Iris pigment epithelial cell (primary cell): ENCODE measurements at regions not wholly inside any gene's neighbourhood (a gene's known extent, or its start where the extent isn't known, plus 50 kb on each side); places are given as distances from the start of the nearest gene placed in this dataset.
"Not testable (repeated sequence)": the region's sequence is repeated elsewhere in the genome, so short reads cannot be mapped to it uniquely, and the experiment has no call there.

ENCODE experiments used
- DNase-seq: peaks from one replicate; pipeline ENCODE4 v3.0.0-alpha.2; 2011; ENCODE audit warnings: low read depth

DNA sequence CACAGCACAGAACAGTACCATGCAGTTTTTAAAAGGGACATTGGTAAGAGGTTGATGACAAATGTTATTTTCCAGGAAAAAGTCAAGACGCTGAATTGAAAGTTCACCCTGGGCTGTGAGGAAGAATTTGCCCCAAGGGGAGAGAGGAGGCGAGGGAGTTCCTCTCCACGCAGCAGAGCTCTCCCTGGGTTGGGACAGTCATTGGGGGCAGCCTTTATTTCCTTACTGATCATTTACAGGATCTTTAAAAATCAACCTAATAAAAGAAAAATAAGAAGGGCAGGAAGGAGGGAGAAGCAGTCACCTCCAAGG is 49.9 kb upstream of the WNT7B start:
- no peak for DNase-seq

DNA sequence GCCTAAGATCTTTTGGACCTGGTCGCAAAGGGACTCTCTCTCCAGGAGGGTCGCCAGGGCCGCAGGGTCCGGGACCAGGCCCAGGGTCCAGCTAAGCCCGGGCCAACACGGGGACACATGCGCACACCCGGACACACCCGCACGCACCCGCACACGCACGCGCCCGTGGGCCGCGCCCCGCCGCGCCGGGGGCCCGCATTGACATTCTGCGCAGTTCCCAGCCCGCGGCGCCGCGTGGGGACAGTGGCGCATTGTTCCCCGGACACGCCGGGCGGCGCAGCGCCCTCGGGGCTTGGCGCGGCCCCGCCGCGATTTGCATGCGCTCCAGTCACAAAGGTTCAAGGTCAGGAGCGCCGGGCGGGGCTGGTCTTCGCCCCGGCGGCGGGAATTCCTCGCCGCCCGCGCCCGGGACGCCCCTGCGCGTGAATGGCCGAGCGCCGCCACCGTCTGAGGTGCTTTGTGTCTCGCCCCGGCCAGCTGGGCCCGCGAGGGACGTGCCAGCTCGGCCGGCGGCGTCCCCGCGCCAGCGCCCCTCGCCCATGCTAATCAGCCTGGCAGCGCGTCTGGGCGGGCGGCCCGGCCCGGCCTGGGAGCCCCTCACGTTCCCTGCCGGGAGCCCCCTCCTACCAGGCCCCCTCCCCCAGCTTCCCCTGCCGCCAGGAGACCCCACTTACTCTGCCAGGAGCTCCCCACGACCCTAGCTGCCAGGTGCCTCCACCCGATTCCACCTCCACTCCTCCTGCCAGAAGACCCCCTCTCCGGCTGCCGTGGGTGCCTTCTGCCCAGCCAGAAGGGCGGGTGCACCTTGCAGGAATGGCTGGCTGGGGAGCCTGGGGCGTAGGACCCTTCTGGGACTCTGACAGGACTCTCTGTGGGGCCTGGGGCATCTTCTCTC is 50.5 kb upstream of the WNT7B start:
- no peak for DNase-seq

DNA sequence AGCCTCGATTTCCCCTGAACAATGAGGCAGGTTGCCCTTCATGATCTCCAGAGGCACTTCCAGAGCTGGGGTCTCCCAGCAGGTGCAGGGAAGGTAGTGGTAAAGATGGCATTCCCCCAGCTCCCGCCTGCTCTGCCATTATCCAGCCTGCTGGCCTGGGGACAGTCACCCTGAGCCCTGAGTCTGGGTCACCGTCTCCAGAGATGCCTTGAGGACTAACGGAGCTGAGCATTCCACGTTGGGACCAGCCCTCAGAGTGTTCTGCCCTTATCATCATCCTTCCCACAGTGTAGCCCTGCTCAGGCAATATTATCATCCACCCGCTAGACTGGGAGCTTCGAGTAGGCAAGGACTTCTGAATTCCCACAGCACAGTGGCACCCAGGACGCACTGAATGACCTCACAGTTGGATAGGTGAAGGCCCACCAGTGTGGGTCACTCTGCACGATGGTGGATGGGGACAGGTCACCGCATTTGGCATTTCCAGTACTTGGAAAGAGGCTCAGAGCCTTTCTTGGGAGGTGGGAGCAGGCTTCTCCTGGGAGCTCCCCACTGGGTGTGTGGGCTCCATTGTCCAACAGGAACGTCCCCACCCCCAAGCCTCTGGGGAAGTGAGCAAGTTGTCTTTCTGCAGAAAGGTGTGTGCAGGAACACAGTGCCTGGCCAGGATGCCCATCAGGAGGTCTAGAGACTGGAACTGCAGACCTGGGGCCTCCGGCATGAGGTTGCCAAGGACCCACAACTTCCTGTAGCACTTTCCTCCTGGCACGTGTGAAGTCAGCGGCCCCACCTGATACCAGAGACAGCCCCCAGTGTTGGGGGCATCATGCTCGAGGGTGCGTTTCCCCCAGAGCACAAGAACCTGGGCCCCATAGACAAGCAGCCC is 51.4 kb upstream of the WNT7B start:
- no peak for DNase-seq

DNA sequence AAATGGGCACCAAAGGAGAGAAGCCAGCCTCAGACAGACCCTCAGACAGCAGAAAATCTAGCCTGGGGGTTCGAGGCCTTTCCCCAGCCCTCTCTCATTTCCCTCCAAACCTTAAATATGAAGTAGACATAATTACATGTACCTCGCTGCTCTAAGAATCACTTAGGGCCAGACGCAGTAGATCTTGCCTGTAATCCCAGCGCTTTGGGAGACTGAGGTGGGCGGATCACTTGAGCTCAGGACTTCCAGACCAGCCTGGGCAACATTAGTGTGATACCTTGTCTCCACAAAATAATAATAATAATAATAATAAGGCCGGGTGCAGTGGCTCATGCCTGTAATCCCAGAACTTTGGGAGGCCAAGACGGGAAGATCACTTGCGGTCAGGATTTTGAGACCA is 52.1 kb upstream of the WNT7B start:
- no peak for DNase-seq

DNA sequence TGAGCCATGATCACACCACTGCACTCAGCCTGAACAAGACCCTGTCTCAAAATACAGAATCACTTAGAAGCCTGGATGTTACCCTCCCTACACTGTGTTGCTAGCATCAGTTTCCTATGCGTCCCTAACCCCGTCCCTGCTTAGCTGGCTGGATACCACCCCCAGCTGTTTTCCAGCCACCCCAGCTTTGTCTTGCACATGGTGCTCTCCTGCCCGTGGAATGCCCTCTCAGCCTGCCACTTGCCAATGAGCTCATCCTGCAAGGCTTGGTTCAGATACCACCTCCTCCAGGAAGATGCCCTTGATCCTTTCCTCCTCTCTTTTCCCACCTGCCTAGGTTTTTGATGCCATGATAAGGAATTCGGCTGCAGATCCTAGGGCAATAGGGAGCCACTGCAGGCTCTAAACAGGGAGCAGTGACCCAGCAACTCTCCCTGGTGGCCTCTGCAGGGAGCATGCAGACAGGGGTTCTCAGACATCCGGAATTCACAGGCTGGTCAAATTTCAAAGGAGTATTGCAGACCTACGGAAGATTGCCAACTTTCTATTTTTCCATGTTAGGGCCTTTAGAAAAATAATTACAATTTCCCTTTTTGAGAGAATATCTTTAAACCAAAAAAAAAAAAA is 52.7 kb upstream of the WNT7B start:
- no peak for DNase-seq

DNA sequence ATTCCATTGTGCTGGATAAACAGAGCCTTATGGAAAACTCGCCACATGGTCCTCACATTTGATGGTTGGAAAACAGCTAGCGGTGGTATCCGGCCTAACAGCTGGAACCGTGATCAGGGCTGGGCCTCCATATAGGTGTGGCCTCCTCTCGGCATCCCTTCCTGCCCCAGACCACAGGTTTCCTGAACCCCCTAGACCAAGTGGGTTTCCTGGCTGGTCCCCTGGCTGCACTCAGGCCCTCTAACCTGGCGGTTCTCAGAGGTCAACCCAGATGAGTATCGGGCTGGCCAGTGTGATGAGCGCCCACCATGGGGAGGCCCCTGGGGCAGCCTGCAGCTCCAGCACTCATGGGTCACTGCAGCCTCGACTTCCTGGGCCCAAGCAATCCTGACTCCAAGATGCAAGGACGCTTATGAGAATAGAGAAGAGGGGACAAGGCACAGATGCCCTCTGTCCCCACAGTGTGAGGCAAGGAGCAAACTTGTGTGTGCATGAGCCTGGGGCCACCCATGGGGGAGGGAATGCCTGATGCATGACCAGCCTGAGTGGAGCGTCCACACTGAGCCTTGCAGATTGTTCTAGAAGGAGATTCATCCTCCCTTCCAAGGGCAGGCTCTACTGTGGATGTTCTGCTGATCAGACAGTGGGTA is 53.4 kb upstream of the WNT7B start:
- DNase-seq, result no peak

DNA sequence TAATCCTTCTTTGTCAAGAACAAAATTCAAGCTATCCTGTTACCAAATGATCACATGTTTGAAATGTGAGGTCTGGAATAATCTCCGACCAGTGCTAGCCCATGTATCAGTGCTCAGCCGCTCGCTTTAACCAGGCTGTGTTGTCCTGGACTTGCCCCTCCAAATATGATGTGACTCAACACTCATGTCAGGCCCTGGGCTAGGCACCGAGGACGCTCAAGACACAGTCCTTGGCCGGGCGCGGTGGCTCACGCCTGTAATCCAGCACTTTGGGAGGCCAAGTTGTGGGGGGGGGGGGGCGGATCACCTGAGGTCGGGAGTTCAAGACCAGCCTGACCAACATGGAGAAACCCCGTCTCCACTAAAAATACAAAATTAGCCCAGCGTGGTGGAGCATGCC is 54.1 kb upstream of the WNT7B start:
- DNase-seq, result no peak

DNA sequence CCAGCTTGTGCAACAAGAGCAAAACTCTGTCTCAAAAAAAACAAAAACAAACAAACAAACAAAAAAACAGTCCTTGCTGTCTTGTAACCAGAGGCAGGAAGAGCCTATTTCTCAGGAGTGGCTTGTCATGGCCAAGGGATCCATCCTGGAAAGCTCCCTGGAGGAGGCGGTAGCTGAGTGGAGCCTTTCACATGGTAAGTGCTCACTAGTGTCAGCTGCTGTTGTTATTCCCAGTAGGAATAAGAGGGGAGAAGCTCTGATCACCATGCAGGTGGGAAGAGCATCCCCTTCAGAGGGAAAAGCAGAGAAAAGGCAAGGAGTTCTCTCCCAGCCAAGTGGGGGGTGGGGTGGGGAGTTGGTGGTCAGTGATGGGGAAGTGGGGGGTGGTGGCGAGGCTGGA is 54.6 kb upstream of the WNT7B start:
- no peak for DNase-seq

DNA sequence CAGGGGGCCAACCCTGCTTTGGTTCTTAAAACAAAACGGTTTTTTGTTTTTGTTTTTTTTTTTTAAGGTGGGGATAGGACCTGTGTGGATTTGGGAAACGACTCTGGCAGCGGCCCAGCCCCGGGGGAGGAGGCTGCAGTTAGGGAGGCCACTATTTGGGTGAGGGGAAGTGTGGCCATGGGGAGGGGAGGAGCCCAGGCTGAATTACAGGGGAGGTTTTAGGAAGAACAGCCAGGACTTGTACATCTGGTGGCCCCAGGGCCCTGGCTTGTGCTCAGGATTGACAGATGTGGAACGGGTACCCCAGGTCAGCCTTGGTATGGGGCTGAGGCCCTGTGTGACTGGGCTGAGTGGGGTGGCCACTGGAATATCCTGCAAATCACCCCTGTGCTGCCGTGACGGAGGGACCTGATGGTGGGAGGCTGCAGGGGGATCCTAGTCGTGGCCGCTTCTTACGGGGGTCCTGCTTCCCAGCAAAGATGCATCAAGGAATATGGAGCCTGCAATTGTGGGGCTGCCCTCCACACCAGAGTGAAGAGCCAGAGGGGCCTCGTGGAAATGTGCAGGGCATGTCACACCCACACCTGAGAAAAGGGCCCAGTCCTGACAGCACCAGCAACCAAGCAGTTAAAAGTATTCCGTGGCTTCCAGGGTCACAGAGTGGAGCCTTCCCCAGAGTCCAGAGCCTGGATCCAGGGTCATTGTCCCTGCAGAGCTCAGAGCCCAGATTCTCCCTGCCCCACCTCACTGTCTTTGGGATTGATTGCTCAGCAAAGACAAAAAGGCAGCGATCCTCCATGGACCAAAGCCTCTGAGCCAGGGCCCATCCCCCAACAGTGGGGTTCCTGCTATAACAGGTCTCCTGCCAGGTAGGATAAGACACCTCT is 55.2 kb upstream of the WNT7B start:
- no peak for DNase-seq

DNA sequence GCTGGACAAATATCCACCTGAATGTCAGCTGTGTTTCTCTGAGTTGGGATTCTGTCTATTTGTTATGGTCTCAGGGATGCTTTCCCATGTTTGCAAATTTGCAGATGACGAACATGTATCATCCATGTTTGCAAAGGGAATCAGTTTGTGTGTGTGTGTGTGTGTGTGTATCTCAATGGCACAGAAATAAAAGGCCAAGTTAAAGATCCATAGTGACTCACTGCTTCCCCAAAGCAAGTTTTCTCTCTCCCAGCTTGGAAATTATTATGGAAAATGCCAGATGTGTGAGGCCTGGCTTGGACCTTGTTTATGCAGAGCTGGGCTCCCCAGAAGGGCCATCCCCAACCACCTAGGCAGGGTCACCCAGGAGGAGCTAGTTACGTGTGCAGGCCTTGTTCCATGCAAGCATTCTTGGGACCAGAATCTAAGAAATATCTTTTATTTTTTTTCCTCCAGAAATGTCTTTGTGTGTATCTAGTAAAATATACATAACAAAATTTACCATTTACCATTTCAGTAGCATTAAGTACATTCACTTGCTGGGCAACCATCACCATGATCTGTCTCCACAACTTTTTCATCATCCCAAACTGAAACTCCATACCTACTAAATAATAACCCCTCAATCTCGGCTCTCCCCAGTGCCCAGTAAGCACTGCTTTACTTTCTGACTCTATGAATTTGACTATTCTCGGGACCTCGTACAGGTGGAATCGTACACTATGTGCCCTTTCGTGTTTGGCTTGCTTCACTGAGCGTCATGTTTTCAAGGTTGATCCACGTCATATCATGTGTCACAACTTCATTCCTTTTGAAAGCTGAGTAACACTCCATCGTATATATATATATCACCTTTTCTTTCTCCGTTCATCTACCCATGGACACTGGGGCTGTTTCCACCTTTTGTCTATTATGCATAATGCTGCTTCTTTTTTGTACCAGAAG is 56.6 kb upstream of the WNT7B start:
- DNase-seq, result no peak

DNA sequence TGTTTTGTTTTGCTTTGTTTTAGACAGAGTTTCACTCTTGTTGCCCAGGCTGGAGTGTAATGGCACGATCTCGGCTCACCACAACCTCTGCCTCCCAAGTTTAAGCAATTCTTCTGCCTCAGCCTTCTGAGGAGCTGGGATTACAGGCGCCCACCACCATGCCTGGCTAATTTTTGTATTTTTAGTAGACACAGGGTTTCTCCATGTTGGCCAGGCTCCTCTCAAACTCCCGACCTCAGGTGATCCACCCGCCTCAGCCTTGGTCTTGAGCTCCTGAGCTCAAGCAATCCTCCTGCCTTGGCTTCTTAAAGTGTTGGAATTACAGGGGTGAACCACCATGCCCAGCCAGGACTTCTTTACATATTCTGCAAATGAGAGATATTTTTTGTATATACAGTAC is 57.5 kb upstream of the WNT7B start:
- not testable (repeated sequence) for DNase-seq

DNA sequence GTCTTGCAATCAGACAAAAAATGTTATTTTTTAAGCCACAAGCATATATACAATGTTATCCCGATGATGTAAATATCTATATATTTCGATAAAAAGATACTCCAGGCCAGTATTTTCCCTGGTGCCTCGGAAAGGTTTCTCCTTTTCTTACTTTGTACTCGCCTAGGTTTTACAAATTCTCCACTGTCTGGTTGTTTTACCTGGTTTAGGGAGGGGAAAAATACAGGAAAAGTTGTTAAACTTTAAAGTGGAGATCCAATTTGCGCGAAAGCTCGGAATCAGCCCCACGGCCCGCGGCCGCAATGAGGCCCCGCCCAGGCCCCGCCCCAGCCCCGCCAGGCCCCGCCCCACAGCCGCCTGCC is 58.4 kb upstream of the WNT7B start:
- no peak for DNase-seq

DNA sequence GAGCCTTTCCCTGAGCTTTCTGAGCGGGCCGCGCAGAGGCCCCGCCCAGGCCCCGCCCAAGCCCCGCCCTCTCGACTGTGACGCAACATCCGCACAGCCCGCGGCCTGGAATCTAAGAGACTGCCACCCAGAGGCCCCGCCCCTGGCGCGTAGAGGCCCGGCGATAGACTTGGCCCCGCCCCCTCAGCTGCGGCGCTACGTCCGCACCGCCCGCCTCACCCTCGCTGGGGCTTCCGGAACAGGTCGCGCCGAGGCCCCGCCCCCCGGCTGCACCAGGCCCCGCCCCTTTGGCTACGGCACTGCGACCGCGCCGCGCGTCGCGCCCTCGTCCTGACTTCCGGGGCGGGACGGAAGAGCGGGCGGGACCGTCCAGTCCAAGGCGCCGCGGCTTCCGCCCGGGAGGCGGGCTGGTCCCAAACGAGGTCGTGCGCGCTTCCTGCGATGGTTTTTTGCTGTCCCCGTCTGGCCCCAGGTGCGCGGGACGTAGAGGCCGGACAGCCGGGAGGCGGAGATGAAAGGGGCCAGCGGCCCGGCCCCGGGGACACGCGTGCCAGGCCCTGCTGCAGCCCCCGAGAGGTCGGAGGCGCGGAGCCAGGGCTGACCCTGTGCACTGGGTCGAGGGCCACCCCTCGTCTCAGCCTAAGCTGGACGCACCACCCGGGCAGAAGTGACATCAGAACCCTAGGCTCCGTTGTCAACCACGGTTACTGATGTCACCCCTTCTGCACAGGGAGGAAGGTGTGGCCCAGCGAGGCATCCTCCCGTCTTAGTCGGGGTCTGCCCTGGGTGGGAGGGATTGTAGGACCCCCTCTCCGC is 59.0 kb upstream of the WNT7B start:
- peak; percentile 98 for DNase-seq

DNA sequence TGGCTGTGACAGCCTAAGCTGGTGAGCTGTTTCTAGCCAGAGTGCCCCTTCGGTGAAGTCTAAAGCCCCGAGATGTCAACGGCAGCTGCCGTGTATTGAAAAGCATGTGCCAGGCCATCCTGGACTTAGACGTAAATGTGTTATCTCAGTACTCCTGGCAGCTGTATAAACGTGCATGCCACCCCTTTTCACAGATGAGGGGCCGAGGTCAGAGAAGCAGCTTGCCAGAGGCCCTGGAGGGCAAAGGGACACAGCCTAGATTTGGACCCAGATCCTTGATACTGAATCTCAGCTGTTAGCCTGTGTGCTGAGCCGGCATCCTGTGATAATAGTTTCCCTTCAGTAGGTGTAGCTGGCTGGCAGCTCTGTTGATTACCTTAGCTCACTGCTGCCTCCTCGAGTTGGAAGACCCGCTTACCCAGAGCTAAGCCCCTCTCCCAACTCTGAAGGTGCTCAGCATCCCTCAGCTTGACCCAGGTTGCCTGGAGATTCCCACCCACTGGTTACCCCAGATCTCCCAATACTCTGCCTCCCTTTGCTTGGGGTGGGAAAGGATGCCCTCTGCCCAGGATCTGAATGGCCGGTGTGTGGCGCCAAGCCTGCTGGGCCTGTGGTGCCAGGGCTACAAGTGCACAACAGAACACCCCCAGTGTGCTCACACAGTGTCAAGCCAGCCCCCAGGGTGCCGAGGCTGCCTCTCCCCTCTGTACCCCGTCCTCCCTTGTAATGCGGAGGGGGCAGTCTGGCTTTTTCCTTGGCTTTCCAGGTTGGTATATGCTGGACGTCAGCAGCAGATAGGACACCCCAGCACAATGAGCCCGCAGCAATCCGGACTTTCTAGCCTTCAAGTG is 59.8 kb upstream of the WNT7B start:
- DNase-seq, result no peak

DNA sequence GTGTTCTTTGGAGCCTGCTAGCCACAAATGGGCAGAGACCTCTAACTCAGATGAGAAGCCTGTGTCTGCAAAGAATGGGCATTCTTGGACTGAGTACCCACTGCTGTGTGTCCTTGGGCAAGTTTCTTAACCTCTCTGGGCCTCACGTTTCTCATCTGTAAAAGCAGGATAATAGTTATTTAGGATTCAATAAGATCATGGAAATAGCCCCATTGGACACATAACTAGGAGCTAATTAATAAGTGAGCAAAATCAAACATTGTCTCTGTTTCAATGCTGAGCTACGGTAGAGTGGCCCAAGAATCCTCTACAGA is 61.2 kb upstream of the WNT7B start:
- no peak for DNase-seq

DNA sequence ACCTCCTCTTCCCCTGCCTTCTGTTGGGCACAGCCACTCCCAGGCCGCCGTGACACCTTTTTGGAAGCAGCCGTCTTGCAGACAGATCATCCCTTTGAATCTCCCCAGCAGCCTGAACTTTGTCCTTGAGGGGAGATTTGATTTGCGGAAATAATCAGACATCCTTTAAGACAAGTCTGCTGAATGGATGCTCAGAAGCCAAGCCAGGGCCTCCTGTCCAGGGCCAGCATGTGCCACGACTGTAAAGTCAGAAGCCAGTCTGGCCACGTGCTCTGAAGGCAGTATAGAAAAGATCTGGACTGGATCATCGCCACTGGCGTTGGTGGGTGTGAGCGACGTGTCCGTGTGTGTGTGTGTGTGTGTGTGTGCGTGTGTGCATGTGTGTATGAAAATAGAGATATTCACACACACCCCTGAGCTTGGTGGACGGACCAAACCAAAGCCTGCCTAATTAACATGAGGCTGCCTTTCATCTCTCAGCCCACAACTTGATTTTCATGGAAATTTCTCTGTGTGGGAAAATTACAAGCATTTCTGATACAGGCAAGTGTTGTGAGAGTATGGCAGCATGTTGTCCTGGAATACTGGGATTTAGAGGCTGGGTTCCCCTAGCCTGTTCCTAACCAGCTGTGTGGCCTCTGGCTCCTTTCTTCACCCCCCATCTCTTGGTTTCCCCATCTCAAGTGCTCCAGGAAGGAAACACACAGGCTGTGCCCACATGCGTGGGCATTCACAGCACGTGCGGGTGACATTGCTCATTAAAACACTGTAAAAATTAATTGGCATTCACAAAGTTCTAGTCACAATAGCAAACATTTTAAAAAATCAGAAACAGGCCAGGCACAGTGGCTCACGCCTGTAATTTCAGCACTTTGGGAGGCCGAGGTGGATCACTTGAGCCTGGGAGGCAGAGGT is 61.8 kb upstream of the WNT7B start:
- DNase-seq, result no peak

DNA sequence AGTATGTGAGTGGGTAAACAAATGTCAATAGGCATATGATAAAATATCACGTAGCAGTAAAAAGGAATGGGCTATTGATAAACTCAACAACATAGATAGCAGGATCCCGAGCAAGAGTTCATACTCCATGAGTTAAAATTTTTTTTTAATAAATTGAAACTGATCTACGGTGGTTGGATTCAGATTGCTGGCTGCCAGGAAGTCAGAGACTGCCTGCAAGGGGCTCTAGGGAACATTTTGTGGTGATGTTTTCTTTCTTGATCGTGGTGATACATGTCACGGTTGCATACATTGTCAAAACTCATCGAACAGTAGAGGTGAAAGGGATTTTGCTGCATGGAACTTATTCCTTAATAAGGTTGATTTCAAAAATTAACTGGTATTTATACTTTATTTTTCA is 62.6 kb upstream of the WNT7B start:
- DNase-seq, result no peak
